GM12878 (cell line): ENCODE measurements at regions not wholly inside any gene's neighbourhood (a gene's known extent, or its start where the extent isn't known, plus 50 kb on each side); places are given as distances from the start of the nearest gene placed in this dataset.

Experiments
- ATAC-seq: fragments of 200-7000 bp; cut with Tn5 transposase; 3 replicates; pipeline ENCODE4 v1.9.1; 2020; ENCODE audit warnings: mild to moderate bottlenecking, moderate library complexity
- BruUV-seq: library from RNA; stranded (reverse); fragments of 400-500 nt; replicated peaks from 2 replicates; lab custom pipeline; 2021; lab: Mats Ljungman, UMichigan
- CTCF ChIA-PET: fragments of 300-600 bp; sonication (Branson Sonifier 250); formaldehyde crosslinking; extraction: SDS; loops from one replicate; lab custom pipeline; 2021; ENCODE audit warnings: inconsistent platforms; lab: Yijun Ruan, JAX
- POLR2A ChIA-PET: fragments of 350-600 bp; formaldehyde crosslinking; extraction: SDS; loops from one replicate; lab custom pipeline; 2021; ENCODE audit warnings: inconsistent platforms; lab: Charles Lee
- RAD21 ChIA-PET: fragments of 300-600 bp; sonication (Branson Sonifier 250); formaldehyde crosslinking; loops from one replicate; lab custom pipeline; 2023; ENCODE audit warnings: antibody characterized with exemption; ENCODE audit not compliant: unreplicated experiment; lab: Charles Lee
- SMC1A ChIA-PET: fragments of 300-600 bp; sonication (Branson Sonifier 250); formaldehyde crosslinking; loops from one replicate; lab custom pipeline; 2023; ENCODE audit not compliant: unreplicated experiment, uncharacterized antibody; lab: Charles Lee
- DNase-seq: peaks from one replicate; pipeline ENCODE4 v3.0.0-alpha.2; 2011; ENCODE audit warnings: low read depth, low spot score
- FAIRE-seq: peaks from 3 replicates; lab custom pipeline; 2011; peaks lifted over from hg19 to GRCh38; lab: Jason Lieb, UNC
- H2AFZ ChIP-seq: 2 replicates; pipeline ENCODE4 v1.6.0; 2011; ENCODE audit warnings: low read depth, low read length, control low read depth; ENCODE audit not compliant: control insufficient read depth
- H3K27ac ChIP-seq: 2 replicates; pipeline ENCODE4 v1.5.1; 2011; ENCODE audit warnings: control low read depth; ENCODE audit not compliant: control insufficient read depth, insufficient read depth
- H3K27me3 ChIP-seq, 2 experiments: replicated peaks in 1 of 2; 2 replicates each; pipeline versions ENCODE4 v1.6.0 to v1.6.1; 2011; ENCODE audit warnings: low read length in 1 of 2; ENCODE audit not compliant: control insufficient read depth in 2 of 2, insufficient read depth in 2 of 2
- H3K36me3 ChIP-seq, 2 experiments: 2 replicates each; pipeline ENCODE4 v1.5.1; 2011; ENCODE audit warnings: low read length in 1 of 2; ENCODE audit not compliant: control insufficient read depth in 2 of 2, insufficient read depth in 2 of 2
- H3K4me1 ChIP-seq: 2 replicates; pipeline ENCODE4 v1.6.1; 2011; ENCODE audit warnings: mild to moderate bottlenecking, low read length, moderate library complexity, mixed read lengths; ENCODE audit not compliant: control insufficient read depth, insufficient read depth
- H3K4me2 ChIP-seq: 2 replicates; pipeline ENCODE4 v1.6.0; 2011; ENCODE audit warnings: control low read depth; ENCODE audit not compliant: control insufficient read depth, insufficient read depth
- H3K4me3 ChIP-seq: fragments of 200-600 bp; sonication (generic); 2 replicates; pipeline ENCODE4 v1.5.1; 2016
- H3K79me2 ChIP-seq: 2 replicates; pipeline ENCODE4 v1.6.0; 2011; ENCODE audit warnings: low read length; ENCODE audit not compliant: control insufficient read depth, insufficient read depth
- H3K9ac ChIP-seq: 2 replicates; pipeline ENCODE4 v1.8.0; 2011; ENCODE audit warnings: low read length, control low read depth, mixed read lengths; ENCODE audit not compliant: control insufficient read depth, insufficient read depth
- H3K9me3 ChIP-seq: replicated peaks from 3 replicates; pipeline ENCODE4 v1.5.1; 2011; ENCODE audit warnings: mild to moderate bottlenecking, low read length; ENCODE audit not compliant: control insufficient read depth, insufficient read depth
- H4K20me1 ChIP-seq: 2 replicates; pipeline ENCODE4 v1.6.0; 2011; ENCODE audit not compliant: control insufficient read depth, insufficient read depth
- CEBPB ChIP-seq, 2 experiments: fragments of 150-350 bp in 1 of 2; IDR thresholded peaks; 2 replicates each; pipeline ENCODE4 v1.6.1; 2012 to 2014; ENCODE audit warnings: low read depth in 2 of 2, low read length in 2 of 2, borderline replicate concordance in 1 of 2, inconsistent platforms in 1 of 2
- ESRRA ChIP-seq: IDR thresholded peaks from 2 replicates; pipeline ENCODE4 v1.6.1; 2012; ENCODE audit warnings: mild to moderate bottlenecking, low read length, improper control_type of control experiment
- IRF3 ChIP-seq: fragments of 450-650 bp; IDR thresholded peaks from 2 replicates; pipeline ENCODE4 v1.6.1; 2014; ENCODE audit warnings: mild to moderate bottlenecking
- IRF5 ChIP-seq: fragments of 450-650 bp; IDR thresholded peaks from 2 replicates; pipeline ENCODE4 v1.6.1; 2017; ENCODE audit warnings: borderline replicate concordance
- LARP7 ChIP-seq: fragments of 450-650 bp; IDR thresholded peaks from 2 replicates; pipeline ENCODE4 v1.6.1; 2017; ENCODE audit warnings: mild to moderate bottlenecking
- NFIC ChIP-seq: IDR thresholded peaks from 2 replicates; pipeline ENCODE4 v1.6.1; 2012; ENCODE audit warnings: low read depth, mild to moderate bottlenecking, inconsistent platforms, low read length, moderate library complexity
- NR2C1 ChIP-seq: fragments of 450-650 bp; IDR thresholded peaks from 2 replicates; pipeline ENCODE4 v1.6.1; 2017; ENCODE audit warnings: antibody characterized with exemption, mild to moderate bottlenecking, moderate library complexity
- NR2C2 ChIP-seq: IDR thresholded peaks from 2 replicates; pipeline ENCODE4 v1.6.1; 2011; ENCODE audit warnings: borderline replicate concordance, low read depth; ENCODE audit not compliant: control insufficient read depth, insufficient read length
- RAD21 ChIP-seq: IDR thresholded peaks from 2 replicates; pipeline ENCODE4 v1.6.1; 2011; ENCODE audit warnings: mild to moderate bottlenecking, low read depth, low read length, moderate library complexity; ENCODE audit not compliant: insufficient read depth
- TBL1XR1 ChIP-seq: IDR thresholded peaks from 2 replicates; pipeline ENCODE4 v1.6.1; 2012; ENCODE audit warnings: low read depth, low read length, improper control_type of control experiment
- WRNIP1 ChIP-seq: IDR thresholded peaks from 2 replicates; pipeline ENCODE4 v1.6.1; 2011; ENCODE audit warnings: low read depth, low read length, improper control_type of control experiment, borderline replicate concordance
- ZBTB40 ChIP-seq: fragments of 450-650 bp; IDR thresholded peaks from 2 replicates; pipeline ENCODE4 v1.6.1; 2016; ENCODE audit warnings: mild to moderate bottlenecking, moderate library complexity, borderline replicate concordance
- ZNF384 ChIP-seq: IDR thresholded peaks from 2 replicates; pipeline ENCODE4 v1.6.1; 2012; ENCODE audit warnings: low read depth, mild to moderate bottlenecking, low read length, improper control_type of control experiment, borderline replicate concordance
- ZNF592 ChIP-seq: fragments of 450-650 bp; IDR thresholded peaks from 2 replicates; pipeline ENCODE4 v1.6.1; 2017; ENCODE audit warnings: mild to moderate bottlenecking, moderate library complexity
- ZNF622 ChIP-seq: fragments of 450-650 bp; IDR thresholded peaks from 2 replicates; pipeline ENCODE4 v1.6.1; 2017; ENCODE audit warnings: mild to moderate bottlenecking, inconsistent platforms
- WGBS: methylation state at CpG from one replicate; pipeline ENCODE4 v1.1.6; 2016; ENCODE audit warnings: low lambda C conversion rate; ENCODE audit not compliant: insufficient replicate concordance, insufficient coverage; ENCODE audit errors: missing lambda C conversion rate; 5-methylcytosine and 5-hydroxymethylcytosine counted together
- in situ Hi-C: fragments of 300-500 bp; cut with MboI; formaldehyde crosslinking; loops from 9 replicates; pipeline ENCODE4 v1.14.3; 2018; ENCODE audit warnings: mixed read lengths
- intact Hi-C: fragments of 100-400 bp; cut with micrococcal nuclease; formaldehyde crosslinking; loops from one replicate; pipeline ENCODE4 v1.14.2; 2022; ENCODE audit not compliant: unreplicated experiment

- SMC1A ChIA-PET: no interaction called here
- no peak for FAIRE-seq
Measured at GRCh38 chr3:188959013-188959412, 212.8 kb upstream of the TPRG1 start.

More at GRCh38 chr3:188959013-188959412, 212.8 kb upstream of the TPRG1 start:
- no peak for ATAC-seq
- Histone ChIP-seq H4K20me1 (no peaks in the 10 kb centered on the region), H3K79me2 (no peaks in the 10 kb centered on the region), H2AFZ (no peak overlapping the region), H3K9ac (no peak overlapping the region), H3K4me3 (no peak overlapping the region), H3K9me3 (no peaks in the 10 kb centered on the region), H3K27ac (no peak overlapping the region), H3K36me3 (no peaks in the 10 kb centered on the region), H3K27me3 (peaks cover 0 to 2% of the 10 kb centered on the region in 2 experiments; a peak in 1 of 4 replicates), H3K4me2 (no peak overlapping the region), H3K4me1 (no peaks in the 10 kb centered on the region)
- TF ChIP-seq IRF3 (no peak), IRF5 (no peak), LARP7 (no peak), ESRRA (no peak), CEBPB (IDR thresholded peaks at IDR 0.05; ENCODE audit: borderline replicate concordance in 1 of 2, low read depth in 2 of 2, low read length in 2 of 2) (no peak), NR2C1 (no peak), ZNF384 (no peak), TBL1XR1 (no peak), NFIC (no peak), RAD21 (no peak), WRNIP1 (no peak), ZBTB40 (no peak), NR2C2 (no peak), ZNF592 (no peak), ZNF622 (no peak)
- in situ Hi-C loops: no loop called here
- ChIA-PET RAD21 (no interaction called here), POLR2A (no interaction called here), CTCF (interaction anchor here (0.9 to 13.8 kb wide), 2 partner anchors 210 to 1222 kb away, joined by 3 to 437 read pairs; no protein-coding TSS in a partner anchor)
- DNase-seq: no peak
- intact Hi-C loops: loop anchor here (10.0 kb wide), 2 partner anchors 186 to 894 kb away; no protein-coding TSS in a partner anchor
- no TSS peak for BruUV-seq
- WGBS: 46% methylated on average over 1 of the region's 1 CpG
